NCI-H446 treated with DMSO at 0.1 percent for 48 hours (cell line): ENCODE measurements at regions not wholly inside any gene's neighbourhood (a gene's known extent, or its start where the extent isn't known, plus 50 kb on each side); places are given as distances from the start of the nearest gene placed in this dataset.

ENCODE experiments used
- DNase-seq: peaks from one replicate; lab custom pipeline; 2025; lab: John Stamatoyannopoulos, UW

DNA sequence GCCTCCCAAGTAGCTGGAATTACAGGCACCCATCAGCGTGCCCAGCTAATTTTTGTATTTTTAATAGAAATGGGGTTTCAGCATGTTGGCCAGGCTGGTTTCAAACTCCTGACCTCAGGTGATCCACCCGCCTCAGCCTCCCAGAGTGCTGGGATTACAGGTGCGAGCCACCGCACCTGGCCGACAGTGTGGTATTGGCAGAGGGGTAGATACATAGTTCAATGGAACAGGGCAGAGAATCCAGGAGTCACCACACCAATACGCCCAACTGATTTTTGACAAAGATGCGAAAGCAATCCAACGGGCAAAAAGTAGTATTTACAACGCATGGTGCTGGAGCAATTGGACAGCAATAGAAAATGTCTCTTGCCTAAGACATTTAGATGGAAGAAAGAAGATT lies 164.0 kb upstream of the PPP1R26 start:
- DNase-seq: no peak

DNA sequence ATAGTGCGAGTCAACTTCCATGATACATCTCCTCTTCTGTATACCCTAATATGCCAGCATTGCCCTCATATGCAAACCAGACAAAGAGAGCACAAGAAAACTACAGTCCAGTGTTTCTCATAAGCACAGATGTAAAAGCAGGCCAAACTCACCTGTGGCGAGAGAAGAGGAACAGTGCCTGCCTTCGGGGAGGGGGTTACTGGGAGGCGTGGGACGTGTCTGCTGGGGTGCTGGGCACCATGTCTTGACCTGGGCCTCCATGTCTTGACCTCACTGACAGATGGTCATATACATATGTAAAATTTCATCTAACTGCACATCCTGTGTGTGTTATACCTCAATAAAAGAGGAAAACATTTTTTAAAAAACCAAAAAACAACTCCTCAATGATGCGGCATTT lies 159.3 kb upstream of the PPP1R26 start:
- no peak for DNase-seq

- DNase-seq: no peak
Measured at GRCh38 chr9:135320943-135321342, 158.6 kb upstream of the PPP1R26 start.

GRCh38 chr9:135321580-135321979 lies 158.0 kb upstream of the PPP1R26 start:
- DNase-seq: no peak

- DNase-seq: no peak
Measured at GRCh38 chr9:135324329-135324728, 155.3 kb upstream of the PPP1R26 start.

DNA sequence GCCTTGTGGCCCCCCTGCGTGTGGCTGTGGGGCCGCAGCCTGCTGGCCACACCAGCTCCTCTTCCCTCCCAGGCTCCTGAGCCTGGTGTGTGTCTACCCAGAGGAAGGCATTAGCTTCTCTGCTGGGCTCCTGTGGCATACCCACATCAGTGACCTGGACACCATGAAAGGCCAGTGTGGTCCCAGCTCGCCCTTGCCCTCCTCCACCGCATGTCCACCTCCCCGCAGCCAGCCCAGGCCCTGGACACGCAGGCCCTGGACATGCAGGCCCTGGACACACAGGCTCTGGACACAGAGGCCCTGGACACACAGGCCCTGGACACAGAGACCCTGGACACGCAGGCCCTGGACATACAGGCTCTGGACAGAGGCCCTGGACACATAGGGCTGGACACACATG lies 153.4 kb upstream of the PPP1R26 start:
- no peak for DNase-seq

- no peak for DNase-seq
Measured at GRCh38 chr9:135326633-135327152, 152.9 kb upstream of the PPP1R26 start.

DNA sequence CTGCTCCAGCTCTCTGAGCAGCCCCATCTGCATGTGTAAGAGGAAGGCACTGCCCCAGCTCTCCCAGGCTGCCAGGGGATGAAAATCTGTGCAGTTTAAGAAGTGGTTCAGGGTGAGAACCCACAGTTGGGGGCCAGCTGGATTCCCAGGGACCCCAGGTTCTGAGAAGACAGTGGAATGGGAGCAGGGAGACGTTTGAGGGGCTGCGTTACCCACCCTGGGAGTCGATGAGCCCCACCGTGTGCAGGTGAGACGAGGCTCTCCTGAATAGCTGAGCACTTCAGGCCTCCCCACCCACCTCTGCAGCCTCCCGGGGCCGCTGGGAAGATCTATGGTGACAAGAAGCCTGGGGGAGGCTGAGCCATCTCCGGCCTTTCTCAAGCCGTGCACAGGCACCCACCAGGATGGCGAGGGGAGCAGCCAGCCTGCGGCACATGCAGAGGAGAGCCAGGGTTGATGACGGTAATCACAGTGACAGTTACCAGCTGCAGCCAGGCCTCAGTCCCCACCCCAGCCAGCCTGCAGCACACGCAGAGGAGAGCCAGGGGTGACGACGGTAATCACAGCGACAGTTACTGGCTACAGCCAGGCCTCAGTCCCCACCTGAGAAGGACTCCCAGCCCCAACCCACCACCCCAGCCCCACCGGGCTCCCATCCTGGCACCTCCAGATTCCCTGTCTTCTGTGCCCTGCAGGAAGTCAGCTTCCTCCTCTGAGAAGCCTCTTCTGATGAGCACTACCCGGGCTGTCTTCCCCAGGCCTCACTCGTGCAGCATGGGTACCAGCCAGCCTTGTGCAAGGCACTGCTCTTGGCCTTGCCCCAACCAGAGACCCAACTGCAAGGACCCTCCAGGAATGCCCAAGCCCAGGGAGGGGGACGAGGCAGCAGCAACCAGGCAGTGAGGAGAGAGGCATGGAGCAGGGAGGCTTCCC lies 150.8 kb upstream of the PPP1R26 start:
- DNase-seq: no peak

GRCh38 chr9:135329571-135330306 lies 149.8 kb upstream of the PPP1R26 start:
- DNase-seq: no peak

DNA sequence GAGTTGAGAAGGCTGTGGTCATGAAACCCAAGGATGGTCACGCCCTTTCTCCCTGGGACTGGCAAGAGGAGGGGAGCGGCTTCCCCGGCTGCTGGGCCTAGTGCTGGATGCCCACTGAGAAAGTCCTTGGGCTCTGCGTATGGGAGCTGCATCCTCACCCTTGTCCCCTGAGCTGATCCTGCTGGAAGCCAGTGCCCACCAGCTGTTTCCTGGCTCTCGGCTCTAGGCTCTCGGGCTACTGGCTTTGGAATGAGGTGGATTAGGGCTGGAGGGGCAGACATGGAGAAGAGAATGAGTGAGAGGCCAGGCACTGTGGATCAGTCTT lies 149.3 kb upstream of the PPP1R26 start:
- no peak for DNase-seq

DNA sequence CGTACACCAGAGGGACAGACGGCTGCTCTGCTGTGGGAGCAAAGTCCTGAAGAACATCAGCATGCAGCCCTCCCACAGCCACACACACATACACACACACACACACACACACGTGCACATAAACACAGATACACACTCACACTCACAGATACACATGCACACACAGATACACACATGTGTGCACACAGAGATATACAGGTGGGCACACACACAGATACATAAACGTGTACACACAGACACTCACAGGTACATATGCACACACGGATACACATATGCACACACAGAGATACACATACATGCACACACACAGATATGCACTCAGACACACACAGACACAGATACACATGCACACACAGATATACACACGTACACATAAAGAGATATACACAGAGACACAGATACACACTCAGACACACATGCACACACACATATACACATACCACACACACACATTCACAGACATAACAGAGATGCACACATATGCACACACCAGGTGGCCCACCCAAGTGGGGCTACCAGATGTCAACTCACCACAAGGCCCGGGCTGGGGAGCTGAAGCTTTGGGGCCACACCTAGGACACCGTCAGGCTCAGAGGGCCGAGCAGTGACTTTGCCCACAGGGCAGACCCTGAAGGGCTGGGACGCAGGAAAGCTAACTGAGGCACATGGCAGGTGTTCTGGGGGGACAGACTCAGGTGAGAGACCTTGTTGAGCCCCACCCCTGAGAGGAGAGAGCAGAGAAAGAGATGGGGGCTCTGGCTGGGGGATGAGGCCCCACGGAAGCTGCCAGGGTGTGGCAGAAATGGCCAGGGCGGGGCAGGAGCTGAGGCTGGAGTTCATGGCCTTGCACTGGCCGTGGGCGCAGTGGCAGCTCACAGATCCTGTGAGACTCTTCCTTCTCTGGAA lies 148.6 kb upstream of the PPP1R26 start:
- DNase-seq: no peak

DNA sequence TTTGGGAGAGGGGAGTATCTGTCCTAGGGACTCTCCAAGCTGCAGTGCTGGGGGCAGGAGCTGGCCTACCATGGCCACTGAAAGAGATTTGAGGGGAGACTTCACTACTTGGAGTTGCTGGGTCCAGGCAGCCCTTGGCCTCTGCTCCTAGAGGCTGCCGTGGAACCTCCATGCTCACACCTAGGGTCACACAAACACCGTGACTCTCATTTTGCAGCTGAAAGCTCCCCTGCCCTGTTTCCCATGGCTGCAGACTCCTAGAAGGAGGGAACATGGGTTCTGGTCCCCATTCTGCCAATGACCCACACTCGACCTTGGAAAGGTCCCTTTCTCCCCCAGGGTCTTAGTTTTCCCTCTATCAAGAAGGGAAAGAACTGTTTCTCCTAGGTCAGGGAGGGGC lies 147.1 kb upstream of the PPP1R26 start:
- DNase-seq: no peak

- no peak for DNase-seq
Measured at GRCh38 chr9:135332979-135333748, 146.4 kb upstream of the PPP1R26 start.

DNA sequence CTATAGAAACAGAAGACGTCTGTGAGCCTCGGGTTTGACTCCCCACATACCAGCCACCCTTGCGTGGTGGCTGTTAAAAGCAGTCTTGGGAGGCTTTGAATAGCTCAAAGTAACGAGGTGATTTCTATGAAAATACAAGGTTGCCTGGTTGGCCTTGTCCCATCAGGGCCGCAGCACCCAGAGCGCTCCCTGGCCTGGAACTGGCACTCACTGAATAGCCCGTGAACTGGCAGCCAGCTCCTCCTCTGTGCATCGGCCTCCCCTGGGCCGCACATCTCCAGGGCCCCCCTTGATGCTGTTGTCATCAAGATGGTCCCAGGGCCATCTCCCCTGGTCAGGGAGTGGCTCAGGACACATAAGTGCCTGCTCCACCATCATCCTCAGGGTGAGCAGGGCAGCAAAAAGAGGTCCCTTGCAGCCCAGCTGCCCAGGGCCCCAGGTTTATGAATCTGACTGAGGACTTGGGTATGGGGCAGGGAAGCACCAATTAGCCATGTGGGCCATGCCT lies 144.6 kb upstream of the PPP1R26 start:
- no peak for DNase-seq

- DNase-seq: no peak
Measured at GRCh38 chr9:135335691-135336181, 143.8 kb upstream of the PPP1R26 start.

GRCh38 chr9:135336722-135337527 lies 142.7 kb upstream of the PPP1R26 start:
- DNase-seq: no peak

GRCh38 chr9:135338546-135338945 lies 141.0 kb upstream of the PPP1R26 start:
- DNase-seq: no peak

- DNase-seq: no peak
Measured at GRCh38 chr9:135339378-135339973, 140.1 kb upstream of the PPP1R26 start.

DNA sequence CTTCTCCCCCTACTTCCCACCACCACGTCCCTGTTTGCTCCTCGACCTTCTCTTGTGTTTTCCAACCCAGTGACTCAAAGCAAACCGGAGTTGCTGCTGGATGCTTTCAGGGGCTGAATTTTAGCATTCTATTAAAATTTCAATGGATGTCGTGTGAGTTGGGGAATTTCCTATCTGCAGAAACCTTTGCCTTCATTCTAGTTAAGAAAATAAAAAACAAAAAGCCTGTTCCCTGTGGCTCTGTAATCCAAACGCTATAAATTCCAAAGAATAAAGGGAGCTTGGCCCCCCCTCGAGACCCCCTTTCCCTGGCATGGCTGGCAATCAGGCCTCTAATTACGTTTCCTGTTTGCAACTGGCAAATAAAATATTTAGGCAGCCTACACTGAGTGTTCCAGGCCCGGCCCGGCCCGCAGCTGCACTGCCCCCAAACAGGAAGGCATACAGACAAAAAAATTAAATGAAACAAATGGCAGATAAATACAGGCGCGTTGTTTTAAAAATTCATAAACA lies 139.4 kb upstream of the PPP1R26 start:
- DNase-seq: no peak
